ENCODE measurements at regions not wholly inside any gene's neighbourhood (a gene's known extent, or its start where the extent isn't known, plus 50 kb on each side); places are given as distances from the start of the nearest gene placed in this dataset.

- H4K20me1 ChIP-seq (ENCODE audit: insufficient read depth), result no peaks in the 10 kb centered on the region
- CTCF ChIA-PET, result no interaction called here
- H3F3A ChIP-seq (replicated peaks; ENCODE audit: insufficient read depth), result peaks cover 49% of the 10 kb centered on the region
- H3K9ac ChIP-seq, result peak overlapping the region; percentile 84; the same call in 1 of the 2 replicates
- H3K4me3 ChIP-seq (ENCODE audit: low read depth in 2 of 2, low read length in 1 of 2), result no peak overlapping the region
- no peaks in the 10 kb centered on the region for H3K9me3 ChIP-seq
- H3K4me1 ChIP-seq (ENCODE audit: control insufficient read depth in 1 of 2, insufficient read depth in 2 of 2, low read depth in 1 of 2, low read length in 1 of 2), result peaks cover 5 to 58% of the 10 kb centered on the region in 2 experiments
- no peaks in the 10 kb centered on the region for H3K36me3 ChIP-seq (replicated peaks in 1 of 2; ENCODE audit: control insufficient read depth in 1 of 2, insufficient read depth in 2 of 2, low read length in 1 of 2)
- 0 out of 2 replicates have a peak overlapping the region, but pooled peaks have one; percentile 20 for H3K4me2 ChIP-seq
- H2AFZ ChIP-seq (ENCODE audit: low read depth), result peak overlapping the region; percentile 17
- WGBS (ENCODE audit: low lambda C conversion rate), result 61% methylated on average over 5 of the region's 5 CpGs
- H3K79me2 ChIP-seq (ENCODE audit: insufficient read depth), result no peaks in the 10 kb centered on the region
- H3K27me3 ChIP-seq (ENCODE audit: insufficient read depth), result no peaks in the 10 kb centered on the region
- TF ChIP-seq TAF1 (IDR thresholded peaks at IDR 0.05; ENCODE audit: borderline replicate concordance, low read depth, low read length) (no peak), RAD21 (IDR thresholded peaks at IDR 0.05; ENCODE audit: low read length) (no peak)
- no peak for DNase-seq
- POLR2A ChIA-PET, result no interaction called here
- H3K9me2 ChIP-seq, result no peaks in the 10 kb centered on the region
- H3K27ac ChIP-seq (ENCODE audit: low read depth in 2 of 2, low read length in 1 of 2), result peak overlapping the region; percentile 93 to 100; a peak in 3 of 4 replicates
Measured at GRCh38 chr12:46557539-46558373, 185.2 kb upstream of the SLC38A2 start.

DNA sequence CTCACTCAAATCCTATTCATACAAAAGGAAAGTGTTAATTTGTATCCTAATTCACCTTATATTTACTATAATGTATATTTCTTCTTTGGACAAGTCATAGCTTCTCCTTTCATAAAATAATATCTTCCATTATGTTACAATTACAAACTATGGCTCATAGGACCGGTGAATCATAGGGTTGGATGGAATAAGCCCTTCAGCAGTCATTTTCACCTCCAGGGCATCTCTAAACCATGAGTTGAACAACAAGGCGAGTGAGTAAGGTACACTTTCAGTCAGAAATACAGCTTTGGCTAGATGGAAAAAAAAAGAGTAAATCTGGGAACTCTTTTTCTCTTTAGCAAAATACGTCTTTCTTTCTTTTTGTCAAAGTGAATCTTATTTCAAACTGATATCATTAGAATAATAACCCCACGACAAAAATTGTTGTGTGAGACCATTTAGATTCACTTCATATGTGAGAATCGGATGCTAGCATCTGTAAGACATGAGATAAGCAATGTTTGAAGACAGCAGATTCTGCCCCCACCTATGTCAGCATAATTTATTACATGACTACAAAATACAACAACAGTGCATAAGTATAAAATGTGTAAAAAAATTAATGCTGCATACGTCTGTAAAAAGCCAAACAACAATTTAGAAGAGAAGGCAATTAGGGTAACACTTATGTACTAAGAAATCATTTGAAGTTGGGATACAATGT is 184.4 kb upstream of the SLC38A2 start:
- POLR2A ChIA-PET, result no interaction called here
- DNase-seq, result no peak

More for the DNA sequence above, 184.4 kb upstream of the SLC38A2 start:
- Histone ChIP-seq H3K27me3 (ENCODE audit: insufficient read depth) (no peaks in the 10 kb centered on the region), H3K9ac (peak overlapping the region; percentile 84; the same call in 1 of the 2 replicates), H3K9me3 (no peaks in the 10 kb centered on the region), H3K36me3 (replicated peaks in 1 of 2; ENCODE audit: control insufficient read depth in 1 of 2, insufficient read depth in 2 of 2, low read length in 1 of 2) (no peaks in the 10 kb centered on the region), H3K4me3 (ENCODE audit: low read depth in 2 of 2, low read length in 1 of 2) (no peak overlapping the region), H3K4me1 (ENCODE audit: control insufficient read depth in 1 of 2, insufficient read depth in 2 of 2, low read depth in 1 of 2, low read length in 1 of 2) (peaks cover 5 to 55% of the 10 kb centered on the region in 2 experiments), H3K79me2 (ENCODE audit: insufficient read depth) (no peaks in the 10 kb centered on the region), H3K4me2 (peak overlapping the region; percentile 20; the same call in 1 of the 2 replicates), H3K9me2 (no peaks in the 10 kb centered on the region), H2AFZ (ENCODE audit: low read depth) (peak overlapping the region; percentile 17; the same call in 1 of the 2 replicates), H3F3A (replicated peaks; ENCODE audit: insufficient read depth) (peaks cover 47% of the 10 kb centered on the region), H3K27ac (ENCODE audit: low read depth in 2 of 2, low read length in 1 of 2) (peak overlapping the region; percentile 93 to 100), H4K20me1 (ENCODE audit: insufficient read depth) (no peaks in the 10 kb centered on the region)
- no peak for TF ChIP-seq TAF1 (IDR thresholded peaks at IDR 0.05; ENCODE audit: borderline replicate concordance, low read depth, low read length)
- no peak for TF ChIP-seq RCOR1 (IDR thresholded peaks at IDR 0.05; ENCODE audit: low read length)
- no peak for TF ChIP-seq USF2 (IDR thresholded peaks at IDR 0.05; ENCODE audit: borderline replicate concordance, low read depth, low read length)
- peak; percentile 63 for TF ChIP-seq JUND (IDR thresholded peaks at IDR 0.05)
- TF ChIP-seq NFIC (IDR thresholded peaks at IDR 0.05; ENCODE audit: borderline replicate concordance), result peak; percentile 30; the same call in 1 of the 2 replicates
- TF ChIP-seq FOSL2 (IDR thresholded peaks at IDR 0.05; ENCODE audit: borderline replicate concordance, low read depth), result peak; percentile 85
- peak; percentile 49; the same call in 1 of the 2 replicates for TF ChIP-seq TCF12 (IDR thresholded peaks at IDR 0.05)
- no peak for TF ChIP-seq MEF2A (IDR thresholded peaks at IDR 0.05; ENCODE audit: borderline replicate concordance, low read depth)
- 0 out of 2 replicates have a peak, but pooled peaks have one; percentile 7 for TF ChIP-seq MAX (IDR thresholded peaks at IDR 0.05; ENCODE audit: low read depth)
- no peak for TF ChIP-seq RXRA (IDR thresholded peaks at IDR 0.05; ENCODE audit: borderline replicate concordance, low read depth)
- TF ChIP-seq EZH2phosphoT487 (IDR thresholded peaks at IDR 0.05; ENCODE audit: borderline replicate concordance, low read depth), result no peak
- CTCF ChIA-PET, result no interaction called here
- WGBS (ENCODE audit: low lambda C conversion rate), result 33% methylated on average over 6 of the region's 6 CpGs
